ENCODE measurements at regions not wholly inside any gene's neighbourhood (a gene's known extent, or its start where the extent isn't known, plus 50 kb on each side); places are given as distances from the start of the nearest gene placed in this dataset.

- TF ChIP-seq, protein P1, sequence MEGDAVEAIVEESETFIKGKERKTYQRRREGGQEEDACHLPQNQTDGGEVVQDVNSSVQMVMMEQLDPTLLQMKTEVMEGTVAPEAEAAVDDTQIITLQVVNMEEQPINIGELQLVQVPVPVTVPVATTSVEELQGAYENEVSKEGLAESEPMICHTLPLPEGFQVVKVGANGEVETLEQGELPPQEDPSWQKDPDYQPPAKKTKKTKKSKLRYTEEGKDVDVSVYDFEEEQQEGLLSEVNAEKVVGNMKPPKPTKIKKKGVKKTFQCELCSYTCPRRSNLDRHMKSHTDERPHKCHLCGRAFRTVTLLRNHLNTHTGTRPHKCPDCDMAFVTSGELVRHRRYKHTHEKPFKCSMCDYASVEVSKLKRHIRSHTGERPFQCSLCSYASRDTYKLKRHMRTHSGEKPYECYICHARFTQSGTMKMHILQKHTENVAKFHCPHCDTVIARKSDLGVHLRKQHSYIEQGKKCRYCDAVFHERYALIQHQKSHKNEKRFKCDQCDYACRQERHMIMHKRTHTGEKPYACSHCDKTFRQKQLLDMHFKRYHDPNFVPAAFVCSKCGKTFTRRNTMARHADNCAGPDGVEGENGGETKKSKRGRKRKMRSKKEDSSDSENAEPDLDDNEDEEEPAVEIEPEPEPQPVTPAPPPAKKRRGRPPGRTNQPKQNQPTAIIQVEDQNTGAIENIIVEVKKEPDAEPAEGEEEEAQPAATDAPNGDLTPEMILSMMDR (IDR thresholded peaks at IDR 0.05), result no peak
- no peak for TF ChIP-seq REST (IDR thresholded peaks at IDR 0.05; ENCODE audit: low read depth, low read length)
- TF ChIP-seq POLR2AphosphoS5 (IDR thresholded peaks at IDR 0.05; ENCODE audit: low read depth, low read length), result no peak
- TF ChIP-seq TCF12 (IDR thresholded peaks at IDR 0.05), result no peak
- no peak for TF ChIP-seq JUND (IDR thresholded peaks at IDR 0.05)
Measured at GRCh38 chr11:29712616-29713015, 304.2 kb downstream of the KCNA4 start.
